Esophagus muscularis mucosa (tissue), 4 donors: ENCODE measurements at regions not wholly inside any gene's neighbourhood (a gene's known extent, or its start where the extent isn't known, plus 50 kb on each side); places are given as distances from the start of the nearest gene placed in this dataset.

ENCODE experiments used
- DNase-seq: peaks from one replicate; pipeline ENCODE4 v3.0.0-alpha.2; 2017; ENCODE audit errors: extremely low spot score
- H3K27ac ChIP-seq, 4 donors: fragments of 200-600 bp; sonication (generic); replicated peaks in 1 of 4; 1 replicate in 3 of 4; 2 replicates in 1 of 4; pipeline ENCODE4 v1.5.1; 2016 to 2019; ENCODE audit warnings: mild to moderate bottlenecking in 1 of 4
- H3K27me3 ChIP-seq, 4 donors: fragments of 200-600 bp; sonication (generic); one replicate each; pipeline versions ENCODE4 v1.5.1 to v1.6.0; 2016 to 2019
- H3K36me3 ChIP-seq, 4 donors: fragments of 200-600 bp; sonication (generic); one replicate each; pipeline ENCODE4 v1.5.1; 2016 to 2019
- H3K4me1 ChIP-seq, 4 donors: fragments of 200-600 bp; sonication (generic); one replicate each; pipeline ENCODE4 v1.5.1; 2016 to 2019
- H3K4me3 ChIP-seq, 4 donors: fragments of 200-600 bp; sonication (generic); 1 replicate in 2 of 4; 2 replicates in 2 of 4; pipeline ENCODE4 v1.5.1; 2016 to 2019; ENCODE audit warnings: mild to moderate bottlenecking in 4 of 4, moderate library complexity in 1 of 4
- H3K9me3 ChIP-seq, 4 donors: fragments of 200-600 bp; sonication (generic); 1 replicate in 3 of 4; 2 replicates in 1 of 4; pipeline ENCODE4 v1.5.1; 2016 to 2019
- EP300 ChIP-seq: sonication (generic); formaldehyde crosslinking; IDR thresholded peaks from one replicate; pipeline ENCODE4 v1.6.1; 2017; ENCODE audit warnings: antibody characterized with exemption
- POLR2A ChIP-seq: fragments of 450-650 bp; IDR thresholded peaks from one replicate; pipeline ENCODE4 v1.6.1; 2017; ENCODE audit warnings: antibody characterized with exemption, moderate library complexity, mild to moderate bottlenecking, low read depth
- POLR2AphosphoS5 ChIP-seq, 2 donors: sonication (generic); formaldehyde crosslinking; IDR thresholded peaks; one replicate each; pipeline ENCODE4 v1.6.1; 2017; ENCODE audit warnings: antibody characterized with exemption in 2 of 2
- WGBS: methylation state at CpG from one replicate; pipeline ENCODE4 v1.1.5; 2018; 5-methylcytosine and 5-hydroxymethylcytosine counted together
- intact Hi-C: fragments of 100-400 bp; cut with DNase I; formaldehyde crosslinking; loops from one replicate; pipeline ENCODE4 v1.15.1; 2023
- TF ChIP-seq, protein P1 (sequence below), 3 experiments: fragments of 200-600 bp in 2 of 3; fragments of 450-650 bp in 1 of 3; sonication (generic) in 2 of 3; IDR thresholded peaks; one replicate each; pipeline ENCODE4 v1.5.1; 2017 to 2019; ENCODE audit warnings: antibody characterized with exemption in 3 of 3, mild to moderate bottlenecking in 2 of 3, moderate library complexity in 1 of 3

- Histone ChIP-seq H3K4me3 (no peak overlapping the region), H3K27ac (no peak overlapping the region), H3K36me3 (no peaks in the 10 kb centered on the region), H3K27me3 (peaks cover 0 to 8% (median 0%) of the 10 kb centered on the region in 4 donors), H3K4me1 (peaks cover 0 to 4% (median 0%) of the 10 kb centered on the region in 4 donors), H3K9me3 (peaks cover 0 to under 1% (median 0%) of the 10 kb centered on the region in 4 donors)
- TF ChIP-seq EP300 (no peak), POLR2A (no peak), POLR2AphosphoS5 (IDR thresholded peaks at IDR 0.05) (no peak)
- TF ChIP-seq, protein P1, sequence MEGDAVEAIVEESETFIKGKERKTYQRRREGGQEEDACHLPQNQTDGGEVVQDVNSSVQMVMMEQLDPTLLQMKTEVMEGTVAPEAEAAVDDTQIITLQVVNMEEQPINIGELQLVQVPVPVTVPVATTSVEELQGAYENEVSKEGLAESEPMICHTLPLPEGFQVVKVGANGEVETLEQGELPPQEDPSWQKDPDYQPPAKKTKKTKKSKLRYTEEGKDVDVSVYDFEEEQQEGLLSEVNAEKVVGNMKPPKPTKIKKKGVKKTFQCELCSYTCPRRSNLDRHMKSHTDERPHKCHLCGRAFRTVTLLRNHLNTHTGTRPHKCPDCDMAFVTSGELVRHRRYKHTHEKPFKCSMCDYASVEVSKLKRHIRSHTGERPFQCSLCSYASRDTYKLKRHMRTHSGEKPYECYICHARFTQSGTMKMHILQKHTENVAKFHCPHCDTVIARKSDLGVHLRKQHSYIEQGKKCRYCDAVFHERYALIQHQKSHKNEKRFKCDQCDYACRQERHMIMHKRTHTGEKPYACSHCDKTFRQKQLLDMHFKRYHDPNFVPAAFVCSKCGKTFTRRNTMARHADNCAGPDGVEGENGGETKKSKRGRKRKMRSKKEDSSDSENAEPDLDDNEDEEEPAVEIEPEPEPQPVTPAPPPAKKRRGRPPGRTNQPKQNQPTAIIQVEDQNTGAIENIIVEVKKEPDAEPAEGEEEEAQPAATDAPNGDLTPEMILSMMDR (IDR thresholded peaks at IDR 0.05) = no peak
- peak; percentile 50 for DNase-seq
- 64% methylated on average over 4 of the region's 4 CpGs for WGBS
- intact Hi-C loops = no loop called here
Measured at GRCh38 chr2:236870370-236870769, 215.3 kb upstream of the COPS8 start.

DNA sequence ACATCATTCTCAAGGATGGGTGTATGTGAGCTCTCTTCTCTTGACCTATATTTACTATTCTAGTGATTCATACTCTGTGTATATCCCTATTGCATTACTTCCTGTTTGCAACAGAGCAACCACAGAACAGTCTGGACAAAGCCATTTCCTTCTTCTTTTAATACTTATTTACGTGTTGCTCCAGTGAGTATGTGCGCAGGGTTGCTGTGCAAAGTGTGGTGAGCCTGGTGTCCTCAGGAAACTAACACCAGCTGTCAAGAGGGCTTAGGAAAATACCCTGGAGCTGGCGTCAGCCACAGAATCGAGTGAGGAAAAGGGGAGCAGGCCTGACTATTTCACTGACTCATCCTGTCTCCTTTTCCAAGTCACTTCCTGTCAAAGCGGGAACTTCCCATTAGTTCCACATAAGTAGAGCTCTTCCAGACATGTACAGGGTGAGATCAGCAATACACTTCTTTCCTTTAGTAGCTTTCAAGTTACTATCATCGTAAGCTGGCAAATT is 214.1 kb upstream of the COPS8 start:
- H3K4me3 ChIP-seq = no peak overlapping the region
- WGBS = 36% methylated on average over 6 of the region's 6 CpGs
- no peaks in the 10 kb centered on the region for H3K9me3 ChIP-seq
- H3K36me3 ChIP-seq = no peaks in the 10 kb centered on the region
- TF ChIP-seq, protein P1 (IDR thresholded peaks at IDR 0.05) = no peak
- TF ChIP-seq EP300 (no peak), POLR2AphosphoS5 (IDR thresholded peaks at IDR 0.05) (peak; percentile 26 to 43), POLR2A (no peak)
- H3K27ac ChIP-seq = peak overlapping the region in 2 of 4 donors; percentile 16 to 35
- peaks cover 0 to 20% (median 0%) of the 10 kb centered on the region in 4 donors for H3K27me3 ChIP-seq
- intact Hi-C loops = no loop called here
- H3K4me1 ChIP-seq = peaks cover 0 to 15% (median 0%) of the 10 kb centered on the region in 4 donors
- DNase-seq = peak; percentile 93

- peaks cover 0 to 15% (median 0%) of the 10 kb centered on the region in 4 donors for H3K4me1 ChIP-seq
- intact Hi-C loops = no loop called here
- TF ChIP-seq POLR2A (no peak), EP300 (no peak)
- TF ChIP-seq, protein P1 (IDR thresholded peaks at IDR 0.05) = no peak
- DNase-seq = peak; percentile 57
- no peaks in the 10 kb centered on the region for H3K36me3 ChIP-seq
- H3K27ac ChIP-seq = peak overlapping the region in 2 of 4 donors; percentile 16 to 35
- no peaks in the 10 kb centered on the region for H3K9me3 ChIP-seq
- no peak overlapping the region for H3K4me3 ChIP-seq
- WGBS = 78% methylated on average over 4 of the region's 4 CpGs
- peaks cover 0 to 20% (median 0%) of the 10 kb centered on the region in 4 donors for H3K27me3 ChIP-seq
Measured at GRCh38 chr2:236872015-236872414, 213.7 kb upstream of the COPS8 start.

DNA sequence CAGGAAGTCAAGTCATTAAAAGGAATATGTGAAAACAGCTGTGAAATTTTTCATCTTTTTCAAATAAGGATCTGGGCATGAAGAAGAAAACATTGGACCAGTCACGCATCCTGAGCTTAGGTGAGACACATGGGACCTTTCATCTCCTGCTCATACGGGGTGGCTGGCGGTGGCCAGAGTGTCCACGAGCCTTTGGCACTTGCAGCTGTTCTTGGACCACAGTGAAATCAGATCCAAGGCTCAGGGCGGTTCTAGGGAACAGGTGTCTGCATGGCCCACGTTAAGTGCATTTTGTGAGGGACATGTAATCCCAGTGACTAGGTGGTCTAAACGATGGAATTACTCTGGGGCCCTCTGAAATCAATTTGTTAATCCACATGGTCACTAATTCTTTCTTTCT is 212.7 kb upstream of the COPS8 start:
- H3K27me3 ChIP-seq = peaks cover 0 to 20% (median 0%) of the 10 kb centered on the region in 4 donors
- H3K27ac ChIP-seq = peak overlapping the region in 1 of 4 donors; percentile 16
- H3K36me3 ChIP-seq = no peaks in the 10 kb centered on the region
- intact Hi-C loops = no loop called here
- TF ChIP-seq EP300 (no peak), POLR2AphosphoS5 (IDR thresholded peaks at IDR 0.05) (no peak), POLR2A (no peak)
- TF ChIP-seq, protein P1 (IDR thresholded peaks at IDR 0.05) = no peak
- WGBS = 87% methylated on average over 7 of the region's 7 CpGs
- DNase-seq = peak; percentile 84
- peaks cover 0 to 15% (median 0%) of the 10 kb centered on the region in 4 donors for H3K4me1 ChIP-seq
- H3K4me3 ChIP-seq = no peak overlapping the region
- no peaks in the 10 kb centered on the region for H3K9me3 ChIP-seq

GRCh38 chr2:236873636-236874035 is 212.1 kb upstream of the COPS8 start:
- Histone ChIP-seq H3K36me3 (no peaks in the 10 kb centered on the region), H3K4me1 (peaks cover 0 to 15% (median 0%) of the 10 kb centered on the region in 4 donors), H3K9me3 (no peaks in the 10 kb centered on the region), H3K27me3 (peaks cover 0 to 20% (median 0%) of the 10 kb centered on the region in 4 donors), H3K27ac (no peak overlapping the region), H3K4me3 (no peak overlapping the region)
- intact Hi-C loops = no loop called here
- TF ChIP-seq EP300 = no peak
- no peak for TF ChIP-seq POLR2AphosphoS5 (IDR thresholded peaks at IDR 0.05)
- TF ChIP-seq, protein P1 (IDR thresholded peaks at IDR 0.05) = no peak
- TF ChIP-seq POLR2A = no peak
- 59% methylated on average over 4 of the region's 4 CpGs for WGBS
- no peak for DNase-seq
